ENCODE measurements at regions not wholly inside any gene's neighbourhood (a gene's known extent, or its start where the extent isn't known, plus 50 kb on each side); places are given as distances from the start of the nearest gene placed in this dataset.
"Not testable (repeated sequence)": the region's sequence is repeated elsewhere in the genome, so short reads cannot be mapped to it uniquely, and the experiment has no call there.

DNA sequence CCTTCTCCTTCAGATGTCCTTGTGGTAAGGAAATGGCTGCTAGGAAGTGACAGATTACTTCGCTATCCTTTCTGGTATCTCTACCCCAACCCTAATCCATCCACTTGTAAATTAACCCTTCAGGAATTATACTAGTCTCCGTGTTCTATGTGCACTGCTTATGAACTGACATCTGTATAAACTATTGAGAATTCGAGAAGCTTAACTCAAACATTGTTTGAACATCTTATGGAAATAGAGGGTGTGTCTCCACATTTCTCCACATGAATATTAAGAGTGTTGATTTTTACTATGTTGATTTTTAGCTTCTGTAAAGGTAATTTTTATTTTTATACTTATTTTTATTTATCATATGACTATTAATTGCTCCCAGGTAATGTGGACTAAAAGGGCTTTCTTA lies 457.6 kb upstream of the ZNF337 start:
- Histone ChIP-seq H3K9ac (no peak overlapping the region), H3K9me3 (ENCODE audit: low read depth) (no peaks in the 10 kb centered on the region), H3K36me3 (no peaks in the 10 kb centered on the region), H2AFZ (replicated peaks) (no peak overlapping the region), H3K79me2 (ENCODE audit: low read depth) (no peaks in the 10 kb centered on the region), H3K27me3 (no peaks in the 10 kb centered on the region), H4K20me1 (ENCODE audit: low read depth) (no peaks in the 10 kb centered on the region), H3F3A (ENCODE audit: low read depth) (no peaks in the 10 kb centered on the region), H3K4me3 (no peak overlapping the region), H3K27ac (no peak overlapping the region), H3K4me2 (no peak overlapping the region), H3K4me1 (no peaks in the 10 kb centered on the region)
- no peak overlapping the region for H3K4me3 Mint-ChIP-seq
- no peaks in the 10 kb centered on the region for H3K27me3 Mint-ChIP-seq (ENCODE audit: insufficient read depth, low read depth)
- no peak for DNase-seq (ENCODE audit: low spot score)
- H3K9me3 Mint-ChIP-seq: no peaks in the 10 kb centered on the region
- TF ChIP-seq, protein P1, sequence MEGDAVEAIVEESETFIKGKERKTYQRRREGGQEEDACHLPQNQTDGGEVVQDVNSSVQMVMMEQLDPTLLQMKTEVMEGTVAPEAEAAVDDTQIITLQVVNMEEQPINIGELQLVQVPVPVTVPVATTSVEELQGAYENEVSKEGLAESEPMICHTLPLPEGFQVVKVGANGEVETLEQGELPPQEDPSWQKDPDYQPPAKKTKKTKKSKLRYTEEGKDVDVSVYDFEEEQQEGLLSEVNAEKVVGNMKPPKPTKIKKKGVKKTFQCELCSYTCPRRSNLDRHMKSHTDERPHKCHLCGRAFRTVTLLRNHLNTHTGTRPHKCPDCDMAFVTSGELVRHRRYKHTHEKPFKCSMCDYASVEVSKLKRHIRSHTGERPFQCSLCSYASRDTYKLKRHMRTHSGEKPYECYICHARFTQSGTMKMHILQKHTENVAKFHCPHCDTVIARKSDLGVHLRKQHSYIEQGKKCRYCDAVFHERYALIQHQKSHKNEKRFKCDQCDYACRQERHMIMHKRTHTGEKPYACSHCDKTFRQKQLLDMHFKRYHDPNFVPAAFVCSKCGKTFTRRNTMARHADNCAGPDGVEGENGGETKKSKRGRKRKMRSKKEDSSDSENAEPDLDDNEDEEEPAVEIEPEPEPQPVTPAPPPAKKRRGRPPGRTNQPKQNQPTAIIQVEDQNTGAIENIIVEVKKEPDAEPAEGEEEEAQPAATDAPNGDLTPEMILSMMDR (IDR thresholded peaks at IDR 0.05): no peak
- TF ChIP-seq EZH2 (IDR thresholded peaks at IDR 0.05) (no peak), EZH2phosphoT487 (IDR thresholded peaks at IDR 0.05) (no peak)
- H3K36me3 Mint-ChIP-seq: no peaks in the 10 kb centered on the region
- no peaks in the 10 kb centered on the region for H3K4me1 Mint-ChIP-seq
- no peak overlapping the region for H3K27ac Mint-ChIP-seq

DNA sequence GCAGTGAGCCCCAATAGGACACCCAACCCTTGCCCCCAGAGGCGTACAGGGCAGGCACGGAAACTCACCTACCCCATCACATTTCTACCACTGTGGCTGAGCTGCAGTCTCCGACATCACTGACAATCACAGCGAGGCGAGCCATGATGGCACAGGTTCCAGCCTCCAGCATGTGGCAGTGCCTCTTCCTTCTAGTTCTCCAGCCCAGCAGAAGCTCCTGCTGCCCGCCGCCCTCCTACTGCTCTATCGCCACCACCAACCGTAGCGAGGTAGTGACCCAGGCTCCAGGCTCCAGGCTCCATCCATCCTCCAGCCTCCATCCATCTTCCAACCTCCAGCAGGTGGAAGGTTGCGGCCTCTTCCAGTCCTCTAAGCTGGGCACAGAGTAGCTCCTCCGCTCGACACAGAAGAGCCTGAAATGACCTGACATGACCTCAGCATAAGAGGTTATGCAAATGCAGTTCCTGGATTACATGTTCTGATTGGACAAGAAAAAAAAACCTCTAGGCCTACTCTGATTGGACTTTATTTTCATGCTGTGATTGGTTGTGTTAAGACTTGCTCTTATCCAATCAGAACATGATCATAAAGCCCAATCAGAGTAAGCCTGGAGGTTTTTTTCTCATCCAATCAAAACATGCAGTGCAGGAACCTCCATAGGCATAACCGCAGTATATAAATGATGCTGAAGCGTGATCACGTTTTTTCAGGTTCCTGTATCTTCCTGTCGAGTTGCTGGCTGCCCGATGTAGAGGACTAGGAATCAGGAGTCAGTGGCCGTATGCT lies 438.9 kb upstream of the ZNF337 start:
- H3K27ac Mint-ChIP-seq: no peak overlapping the region
- no peaks in the 10 kb centered on the region for H3F3A ChIP-seq (ENCODE audit: low read depth)
- no peaks in the 10 kb centered on the region for H3K9me3 Mint-ChIP-seq
- no peak overlapping the region for H2AFZ ChIP-seq (replicated peaks)
- H3K9me3 ChIP-seq (ENCODE audit: low read depth): no peaks in the 10 kb centered on the region
- no peak overlapping the region for H3K4me3 ChIP-seq
- H3K27me3 Mint-ChIP-seq (ENCODE audit: insufficient read depth, low read depth): no peaks in the 10 kb centered on the region
- no peaks in the 10 kb centered on the region for H3K79me2 ChIP-seq (ENCODE audit: low read depth)
- no peak overlapping the region for H3K9ac ChIP-seq
- H3K4me1 Mint-ChIP-seq: no peaks in the 10 kb centered on the region
- no peaks in the 10 kb centered on the region for H3K27me3 ChIP-seq
- TF ChIP-seq EZH2phosphoT487 (IDR thresholded peaks at IDR 0.05) (no peak), EZH2 (IDR thresholded peaks at IDR 0.05) (no peak)
- TF ChIP-seq, protein P1 (IDR thresholded peaks at IDR 0.05): no peak
- H3K4me1 ChIP-seq: no peaks in the 10 kb centered on the region
- no peak for DNase-seq (ENCODE audit: low spot score)
- H3K36me3 Mint-ChIP-seq: no peaks in the 10 kb centered on the region
- H3K4me2 ChIP-seq: no peak overlapping the region
- H4K20me1 ChIP-seq (ENCODE audit: low read depth): no peaks in the 10 kb centered on the region
- no peaks in the 10 kb centered on the region for H3K36me3 ChIP-seq
- no peak overlapping the region for H3K4me3 Mint-ChIP-seq
- no peak overlapping the region for H3K27ac ChIP-seq

DNA sequence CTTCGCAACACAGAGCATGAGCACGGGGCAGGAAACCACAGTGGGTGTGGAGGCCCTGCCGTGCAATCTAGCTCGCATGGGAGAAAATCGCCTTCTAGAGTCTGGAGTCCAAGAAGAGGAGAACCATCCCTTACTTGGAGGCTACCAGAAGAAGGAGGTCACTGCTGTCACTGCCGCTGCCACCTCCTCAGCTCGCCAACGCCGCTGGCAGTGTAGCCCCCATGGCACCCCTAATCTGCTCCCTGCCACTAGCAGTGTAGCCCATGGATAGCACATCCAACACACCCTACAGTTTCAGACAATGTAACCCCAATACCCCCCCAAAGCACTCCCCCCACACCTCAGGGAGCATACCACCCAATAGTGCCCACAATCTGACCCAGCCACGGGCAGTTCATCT lies 438.0 kb upstream of the ZNF337 start:
- Mint-ChIP-seq H3K27ac (no peak overlapping the region), H3K9me3 (no peaks in the 10 kb centered on the region), H3K27me3 (ENCODE audit: insufficient read depth, low read depth) (no peaks in the 10 kb centered on the region), H3K4me3 (no peak overlapping the region), H3K4me1 (no peaks in the 10 kb centered on the region), H3K36me3 (no peaks in the 10 kb centered on the region)
- no peak overlapping the region for H3K9ac ChIP-seq
- DNase-seq (ENCODE audit: low spot score): no peak
- H3K27me3 ChIP-seq: no peaks in the 10 kb centered on the region
- no peaks in the 10 kb centered on the region for H4K20me1 ChIP-seq (ENCODE audit: low read depth)
- H3K4me3 ChIP-seq: no peak overlapping the region
- H3K9me3 ChIP-seq (ENCODE audit: low read depth): no peaks in the 10 kb centered on the region
- TF ChIP-seq EZH2 (IDR thresholded peaks at IDR 0.05) (no peak), EZH2phosphoT487 (IDR thresholded peaks at IDR 0.05) (no peak)
- TF ChIP-seq, protein P1 (IDR thresholded peaks at IDR 0.05): no peak
- H2AFZ ChIP-seq (replicated peaks): no peak overlapping the region
- no peaks in the 10 kb centered on the region for H3F3A ChIP-seq (ENCODE audit: low read depth)
- no peaks in the 10 kb centered on the region for H3K36me3 ChIP-seq
- H3K79me2 ChIP-seq (ENCODE audit: low read depth): no peaks in the 10 kb centered on the region
- no peaks in the 10 kb centered on the region for H3K4me1 ChIP-seq
- H3K4me2 ChIP-seq: no peak overlapping the region
- no peak overlapping the region for H3K27ac ChIP-seq

DNA sequence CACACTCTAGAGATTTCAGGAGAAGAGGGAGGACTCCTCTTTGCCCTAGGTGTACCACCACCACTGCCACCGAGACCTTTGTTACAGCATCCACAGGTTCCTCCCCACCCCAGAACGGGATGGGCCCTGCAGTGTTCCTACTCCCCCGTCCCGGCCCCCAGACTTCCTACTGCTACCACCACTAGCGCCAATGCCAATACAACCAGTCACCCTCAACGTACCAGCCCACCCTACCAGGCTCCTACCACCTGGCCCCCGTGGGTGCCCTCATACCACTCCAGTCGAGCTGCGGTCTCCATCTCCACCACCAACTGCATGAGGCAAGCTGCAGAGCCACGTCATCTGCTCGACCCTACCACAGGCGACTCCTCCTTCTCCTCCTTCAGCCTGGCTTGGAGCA lies 437.1 kb upstream of the ZNF337 start:
- H3K36me3 Mint-ChIP-seq; DNase-seq (ENCODE audit: low spot score); H3K27ac Mint-ChIP-seq; H3K27me3 Mint-ChIP-seq (ENCODE audit: insufficient read depth, low read depth); H3K4me3 Mint-ChIP-seq; H3K36me3 ChIP-seq; H3K9me3 Mint-ChIP-seq; H3K4me1 Mint-ChIP-seq; H3K9me3 ChIP-seq (ENCODE audit: low read depth); H3K27ac ChIP-seq; H3F3A ChIP-seq (ENCODE audit: low read depth); H3K4me1 ChIP-seq; H3K79me2 ChIP-seq (ENCODE audit: low read depth); H3K4me3 ChIP-seq; H3K27me3 ChIP-seq; H2AFZ ChIP-seq (replicated peaks); H3K4me2 ChIP-seq; H4K20me1 ChIP-seq (ENCODE audit: low read depth); H3K9ac ChIP-seq: not testable (repeated sequence)

DNA sequence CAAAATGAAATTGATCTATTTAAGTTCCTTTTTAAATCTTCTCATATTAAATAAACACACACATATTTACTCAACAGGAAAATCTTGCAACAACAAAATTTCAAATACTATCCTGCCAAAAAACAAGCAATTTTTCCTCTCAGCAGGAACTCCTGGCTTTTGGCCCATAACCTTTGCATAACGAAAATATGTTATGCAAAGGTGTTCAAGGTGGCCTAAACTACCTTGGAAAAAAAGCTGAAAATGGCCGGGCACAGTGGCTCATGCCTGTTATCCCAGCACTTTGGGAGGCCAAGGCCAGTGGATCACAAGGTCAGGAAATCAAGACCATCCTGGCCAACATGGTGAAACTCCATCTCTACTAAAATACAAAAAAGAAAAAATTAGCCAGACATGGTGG lies 424.3 kb upstream of the ZNF337 start:
- not testable (repeated sequence) for H3K4me2 ChIP-seq; H3K4me3 Mint-ChIP-seq; H3K79me2 ChIP-seq (ENCODE audit: low read depth); H3K4me1 ChIP-seq; H4K20me1 ChIP-seq (ENCODE audit: low read depth); DNase-seq (ENCODE audit: low spot score); H3K4me1 Mint-ChIP-seq; H3F3A ChIP-seq (ENCODE audit: low read depth); H3K27me3 ChIP-seq; H3K27ac Mint-ChIP-seq; H3K27me3 Mint-ChIP-seq (ENCODE audit: insufficient read depth, low read depth); H3K9me3 ChIP-seq (ENCODE audit: low read depth); H3K9ac ChIP-seq; H3K36me3 ChIP-seq; H3K9me3 Mint-ChIP-seq; H3K4me3 ChIP-seq; H2AFZ ChIP-seq (replicated peaks); H3K27ac ChIP-seq; H3K36me3 Mint-ChIP-seq

DNA sequence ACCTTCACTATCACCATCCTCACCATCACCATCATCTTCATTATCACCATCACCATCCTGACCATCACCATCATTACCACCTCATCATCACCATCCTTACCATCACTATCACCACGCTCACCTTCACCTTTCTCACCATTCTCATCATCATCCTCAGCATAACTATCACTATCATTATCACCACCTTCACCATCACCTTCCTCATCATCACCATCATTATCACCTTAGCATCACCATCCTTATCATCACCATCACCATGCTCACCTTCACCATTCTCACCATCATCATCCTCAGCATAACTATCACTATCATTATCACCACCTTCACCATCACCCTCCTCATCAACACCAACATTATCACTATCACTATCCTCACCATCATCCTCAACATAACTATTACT lies 397.8 kb upstream of the ZNF337 start:
- H3K27me3 Mint-ChIP-seq (ENCODE audit: insufficient read depth, low read depth); H3K79me2 ChIP-seq (ENCODE audit: low read depth); H4K20me1 ChIP-seq (ENCODE audit: low read depth); H3F3A ChIP-seq (ENCODE audit: low read depth); H3K4me2 ChIP-seq; H3K4me1 ChIP-seq; H3K27me3 ChIP-seq; H3K9ac ChIP-seq; H3K9me3 Mint-ChIP-seq; DNase-seq (ENCODE audit: low spot score); H3K4me1 Mint-ChIP-seq; H2AFZ ChIP-seq (replicated peaks); H3K4me3 Mint-ChIP-seq; H3K36me3 ChIP-seq; H3K4me3 ChIP-seq; H3K27ac Mint-ChIP-seq; H3K36me3 Mint-ChIP-seq; H3K27ac ChIP-seq; H3K9me3 ChIP-seq (ENCODE audit: low read depth): not testable (repeated sequence)
